ENCODE measurements at regions not wholly inside any gene's neighbourhood (a gene's known extent, or its start where the extent isn't known, plus 50 kb on each side); places are given as distances from the start of the nearest gene placed in this dataset.

- Histone ChIP-seq H4K20me1 (replicated peaks; ENCODE audit: insufficient read depth) (no peaks in the 10 kb centered on the region; the same call in 1 of the 2 replicates), H3K4me1 (ENCODE audit: insufficient read depth) (no peaks in the 10 kb centered on the region; the same call in 1 of the 2 replicates), H3K27me3 (ENCODE audit: insufficient read depth) (no peaks in the 10 kb centered on the region), H3K27ac (ENCODE audit: low read depth) (no peak overlapping the region), H3K36me3 (ENCODE audit: insufficient read depth) (no peaks in the 10 kb centered on the region), H3K79me2 (replicated peaks; ENCODE audit: insufficient read depth) (no peaks in the 10 kb centered on the region), H3K4me3 (no peak overlapping the region), H3K9me2 (ENCODE audit: insufficient read depth) (peaks cover 27% of the 10 kb centered on the region), H2AFZ (no peak overlapping the region), H3F3A (replicated peaks; ENCODE audit: low read depth) (no peaks in the 10 kb centered on the region), H3K4me2 (no peak overlapping the region)
- H3K4me1 Mint-ChIP-seq, result peaks cover 9% of the 10 kb centered on the region
- H3K27me3 Mint-ChIP-seq (ENCODE audit: insufficient read depth, low read depth, poor library complexity), result peaks cover 3% of the 10 kb centered on the region
- no peaks in the 10 kb centered on the region for H3K36me3 Mint-ChIP-seq (ENCODE audit: low read depth)
- no peaks in the 10 kb centered on the region for H3K9me3 Mint-ChIP-seq
- H3K27ac Mint-ChIP-seq, result no peak overlapping the region
- DNase-seq (ENCODE audit: low spot score), result no peak
- no peak for ATAC-seq
- no peak overlapping the region for H3K4me3 Mint-ChIP-seq
- TF ChIP-seq NANOG (IDR thresholded peaks at IDR 0.05; ENCODE audit: borderline replicate concordance), result no peak
- TF ChIP-seq CTCF (conservative IDR thresholded peaks at IDR 0.05; ENCODE audit: low read depth in 2 of 2), result no peak
- TF ChIP-seq, protein P1, sequence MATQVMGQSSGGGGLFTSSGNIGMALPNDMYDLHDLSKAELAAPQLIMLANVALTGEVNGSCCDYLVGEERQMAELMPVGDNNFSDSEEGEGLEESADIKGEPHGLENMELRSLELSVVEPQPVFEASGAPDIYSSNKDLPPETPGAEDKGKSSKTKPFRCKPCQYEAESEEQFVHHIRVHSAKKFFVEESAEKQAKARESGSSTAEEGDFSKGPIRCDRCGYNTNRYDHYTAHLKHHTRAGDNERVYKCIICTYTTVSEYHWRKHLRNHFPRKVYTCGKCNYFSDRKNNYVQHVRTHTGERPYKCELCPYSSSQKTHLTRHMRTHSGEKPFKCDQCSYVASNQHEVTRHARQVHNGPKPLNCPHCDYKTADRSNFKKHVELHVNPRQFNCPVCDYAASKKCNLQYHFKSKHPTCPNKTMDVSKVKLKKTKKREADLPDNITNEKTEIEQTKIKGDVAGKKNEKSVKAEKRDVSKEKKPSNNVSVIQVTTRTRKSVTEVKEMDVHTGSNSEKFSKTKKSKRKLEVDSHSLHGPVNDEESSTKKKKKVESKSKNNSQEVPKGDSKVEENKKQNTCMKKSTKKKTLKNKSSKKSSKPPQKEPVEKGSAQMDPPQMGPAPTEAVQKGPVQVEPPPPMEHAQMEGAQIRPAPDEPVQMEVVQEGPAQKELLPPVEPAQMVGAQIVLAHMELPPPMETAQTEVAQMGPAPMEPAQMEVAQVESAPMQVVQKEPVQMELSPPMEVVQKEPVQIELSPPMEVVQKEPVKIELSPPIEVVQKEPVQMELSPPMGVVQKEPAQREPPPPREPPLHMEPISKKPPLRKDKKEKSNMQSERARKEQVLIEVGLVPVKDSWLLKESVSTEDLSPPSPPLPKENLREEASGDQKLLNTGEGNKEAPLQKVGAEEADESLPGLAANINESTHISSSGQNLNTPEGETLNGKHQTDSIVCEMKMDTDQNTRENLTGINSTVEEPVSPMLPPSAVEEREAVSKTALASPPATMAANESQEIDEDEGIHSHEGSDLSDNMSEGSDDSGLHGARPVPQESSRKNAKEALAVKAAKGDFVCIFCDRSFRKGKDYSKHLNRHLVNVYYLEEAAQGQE (IDR thresholded peaks at IDR 0.05; ENCODE audit: unreplicated experiment), result no peak
- no peak for TF ChIP-seq JUNB (IDR thresholded peaks at IDR 0.05; ENCODE audit: unreplicated experiment)
- TF ChIP-seq CREB1 (CRISPR knock-in tag; IDR thresholded peaks at IDR 0.05; ENCODE audit: low read depth), result no peak
- no peak for TF ChIP-seq POLR2AphosphoS5 (IDR thresholded peaks at IDR 0.05; ENCODE audit: low read depth)
These were observed 506.8 kb downstream of the INSC start for GRCh38 chr11:15621565-15621964.

DNA sequence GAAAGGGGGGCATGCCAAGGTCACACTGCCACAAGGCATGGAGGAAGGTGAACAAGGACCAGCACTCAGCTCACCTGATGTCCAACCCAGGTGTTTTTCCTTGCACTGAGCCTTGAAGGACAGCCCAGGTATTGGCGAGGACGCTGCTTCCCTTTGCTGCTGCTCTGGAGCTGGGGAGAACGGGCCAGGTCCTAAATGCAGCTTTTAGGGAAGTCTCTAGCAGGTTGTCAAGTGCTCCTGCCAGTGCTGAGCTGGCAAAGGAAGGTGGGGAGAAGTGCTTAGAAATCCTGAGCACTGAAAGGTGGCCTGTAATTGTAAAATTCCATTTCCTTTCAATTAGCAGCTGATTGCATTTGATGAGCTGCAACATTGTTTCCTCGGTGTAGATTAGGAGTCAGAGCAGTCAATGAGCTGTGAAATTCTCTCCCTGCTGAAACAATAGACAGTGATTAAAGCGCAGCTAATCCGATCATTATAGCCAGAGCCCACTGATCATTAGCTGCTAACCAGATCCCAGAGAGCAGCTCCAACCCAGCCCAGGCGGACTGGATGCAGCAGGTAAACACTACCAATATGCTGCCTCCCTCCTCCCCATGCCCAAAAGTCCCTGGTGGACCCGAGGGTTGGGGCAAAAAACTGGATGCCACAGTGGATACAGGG is 507.6 kb downstream of the INSC start:
- H3K4me3 ChIP-seq, result no peak overlapping the region
- peak overlapping the region; percentile 66; the same call in 1 of the 2 replicates for H2AFZ ChIP-seq
- peaks cover 3% of the 10 kb centered on the region for H3K27me3 Mint-ChIP-seq (ENCODE audit: insufficient read depth, low read depth, poor library complexity)

More for the DNA sequence above, 507.6 kb downstream of the INSC start:
- H3K79me2 ChIP-seq (replicated peaks; ENCODE audit: insufficient read depth), result no peaks in the 10 kb centered on the region
- no peaks in the 10 kb centered on the region for H3K36me3 ChIP-seq (ENCODE audit: insufficient read depth)
- no peaks in the 10 kb centered on the region; the same call in 1 of the 2 replicates for H4K20me1 ChIP-seq (replicated peaks; ENCODE audit: insufficient read depth)
- Mint-ChIP-seq H3K4me3 (no peak overlapping the region), H3K27ac (no peak overlapping the region), H3K36me3 (ENCODE audit: low read depth) (no peaks in the 10 kb centered on the region), H3K4me1 (peaks cover 9% of the 10 kb centered on the region), H3K9me3 (no peaks in the 10 kb centered on the region)
- H3K27me3 ChIP-seq (ENCODE audit: insufficient read depth), result no peaks in the 10 kb centered on the region
- H3K27ac ChIP-seq (ENCODE audit: low read depth), result no peak overlapping the region
- no peaks in the 10 kb centered on the region; the same call in 1 of the 2 replicates for H3K4me1 ChIP-seq (ENCODE audit: insufficient read depth)
- peaks cover 22% of the 10 kb centered on the region for H3K9me2 ChIP-seq (ENCODE audit: insufficient read depth)
- no peak for TF ChIP-seq ZNF331 (CRISPR knock-in tag; IDR thresholded peaks at IDR 0.05; ENCODE audit: low read depth)
- TF ChIP-seq NANOG (IDR thresholded peaks at IDR 0.05; ENCODE audit: borderline replicate concordance), result no peak
- no peak for TF ChIP-seq EZH2 (IDR thresholded peaks at IDR 0.05; ENCODE audit: low read depth, unreplicated experiment)
- no peak for TF ChIP-seq JUNB (IDR thresholded peaks at IDR 0.05; ENCODE audit: unreplicated experiment)
- no peak for TF ChIP-seq CTCF (conservative IDR thresholded peaks at IDR 0.05; ENCODE audit: low read depth in 2 of 2)
- peak; percentile 45 for ATAC-seq
- no peak overlapping the region for H3K4me2 ChIP-seq
- H3F3A ChIP-seq (replicated peaks; ENCODE audit: low read depth), result no peaks in the 10 kb centered on the region
- no peak for DNase-seq (ENCODE audit: low spot score)
